HG02943 (cell line): ENCODE measurements at regions not wholly inside any gene's neighbourhood (a gene's known extent, or its start where the extent isn't known, plus 50 kb on each side); places are given as distances from the start of the nearest gene placed in this dataset.

Experiments used
- ATAC-seq: cut with Tn5 transposase; IDR thresholded peaks from one replicate; pipeline ENCODE4 v1.9.1; 2021; ENCODE audit warnings: mild to moderate bottlenecking, low read depth, moderate library complexity; ENCODE audit not compliant: unreplicated experiment

DNA sequence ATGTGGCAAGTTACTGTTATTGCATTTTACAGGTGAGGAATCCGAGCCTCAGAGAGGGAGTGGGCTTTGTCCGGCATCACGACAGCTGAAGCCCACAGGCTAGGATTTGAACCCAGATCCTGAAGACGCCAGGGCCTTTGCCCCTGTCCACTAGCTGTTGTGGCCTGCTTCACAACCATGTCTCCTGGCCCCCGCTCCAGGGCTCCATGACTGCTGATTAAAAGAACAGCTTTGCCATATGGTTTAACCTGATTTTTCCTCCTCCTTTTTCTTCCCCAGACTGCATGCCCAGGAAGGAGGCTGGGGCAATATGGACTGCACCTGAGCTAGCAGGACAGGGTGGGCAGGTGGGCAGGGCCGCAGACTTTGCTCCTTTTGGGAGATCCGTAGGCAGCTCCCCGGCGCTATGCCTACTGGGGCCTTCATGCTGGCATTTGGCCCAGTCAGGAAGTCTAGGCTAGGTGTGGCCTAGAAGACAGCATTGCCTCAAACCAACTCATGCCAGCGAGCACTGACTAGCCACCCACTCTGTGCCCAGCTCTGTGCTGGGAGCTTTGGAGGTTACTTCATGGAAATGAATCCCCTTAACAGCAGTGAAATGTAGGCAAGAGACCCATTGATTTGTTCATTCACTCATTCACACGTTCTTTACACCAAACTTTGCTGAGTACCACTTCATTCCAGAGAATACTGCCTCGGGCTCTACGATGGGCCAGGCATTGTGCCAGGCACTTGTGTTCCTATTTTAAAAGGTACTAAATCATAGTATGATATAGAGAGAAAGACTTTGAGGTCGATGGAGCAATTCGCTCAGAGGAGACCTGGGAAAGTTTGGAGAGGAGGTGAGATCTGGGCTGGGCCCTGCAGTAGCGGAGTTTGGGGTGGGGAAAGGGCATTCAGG is 94.3 kb upstream of the CPEB4 start:
- no peak for ATAC-seq

DNA sequence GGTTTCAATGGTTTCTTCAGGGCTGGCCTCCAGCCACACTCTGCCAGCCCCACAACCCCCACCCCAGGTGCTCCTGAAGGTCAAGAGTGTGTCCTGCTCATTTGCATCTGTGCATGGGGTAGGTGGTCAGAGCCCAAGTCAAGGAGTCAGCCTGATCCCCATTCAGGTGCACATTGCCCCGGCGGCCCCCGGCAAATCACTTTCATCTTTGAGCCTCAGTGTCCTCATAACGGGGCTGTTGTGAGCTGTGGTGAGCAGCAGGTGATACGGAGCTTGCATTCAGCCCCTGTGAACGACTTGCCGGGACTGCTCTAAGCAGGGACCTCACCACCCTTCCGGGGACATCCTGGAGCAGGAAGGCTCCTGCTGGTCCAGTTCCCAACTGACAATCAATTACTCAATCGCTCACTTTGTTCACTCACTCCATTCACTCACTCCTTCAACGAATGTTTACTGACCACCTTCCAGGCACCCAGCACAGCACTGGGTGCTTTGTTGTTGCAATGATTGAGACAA is 93.2 kb upstream of the CPEB4 start:
- no peak for ATAC-seq

DNA sequence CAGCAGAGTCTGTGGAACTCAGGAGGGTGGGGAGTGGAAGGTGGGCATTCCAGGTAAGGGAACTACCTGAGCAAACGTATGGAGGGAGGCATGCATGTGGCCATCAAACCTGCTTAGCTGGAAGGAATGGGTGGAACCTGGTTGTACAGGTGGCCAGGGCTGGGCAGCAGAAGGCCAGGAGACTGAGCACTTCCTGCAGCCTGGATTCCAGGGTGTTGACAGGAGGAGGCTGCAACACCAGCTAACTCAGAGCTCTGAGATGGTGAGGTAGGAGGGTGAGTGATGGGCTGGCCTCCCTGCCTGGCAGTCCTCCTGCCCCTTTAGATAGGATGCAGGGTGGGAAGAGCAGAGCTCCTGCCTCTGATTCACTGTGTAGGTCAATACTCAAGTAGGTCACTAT is 92.5 kb upstream of the CPEB4 start:
- ATAC-seq: no peak

DNA sequence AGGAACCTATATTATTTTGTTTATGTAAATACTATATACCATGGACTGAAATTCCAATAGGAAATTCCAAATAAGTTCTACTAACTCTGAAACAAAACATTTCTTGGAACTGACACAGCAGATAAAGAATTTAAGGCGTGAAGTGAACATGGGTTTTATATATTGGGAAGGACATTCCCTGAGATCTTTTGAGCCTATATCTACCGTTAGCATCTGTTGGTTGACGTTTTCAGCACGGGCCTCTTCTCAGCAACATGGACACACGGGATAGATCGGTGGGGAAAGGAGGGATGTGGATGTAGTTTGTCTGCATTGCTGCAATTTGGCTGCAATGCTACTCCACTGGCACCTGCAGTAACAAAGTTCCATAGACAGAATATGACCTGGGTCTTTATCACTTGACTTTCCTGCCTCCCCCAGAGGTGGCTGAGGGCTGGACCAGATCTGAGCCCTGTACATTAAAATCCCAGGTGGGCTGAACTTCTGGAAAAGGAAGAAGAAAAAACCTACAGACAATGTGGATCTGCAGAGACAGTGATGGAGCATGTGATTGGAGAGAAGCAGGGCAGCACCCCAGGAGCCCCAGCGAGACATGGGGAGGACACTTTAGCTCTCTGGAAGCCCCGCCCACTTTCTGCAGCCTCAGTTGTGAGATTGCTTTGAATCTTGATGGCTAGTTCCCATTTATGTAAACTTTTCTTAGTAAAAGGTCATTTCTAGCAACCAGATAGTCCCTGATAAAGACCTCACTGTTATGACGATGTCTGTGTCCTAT is 91.2 kb upstream of the CPEB4 start:
- no peak for ATAC-seq

DNA sequence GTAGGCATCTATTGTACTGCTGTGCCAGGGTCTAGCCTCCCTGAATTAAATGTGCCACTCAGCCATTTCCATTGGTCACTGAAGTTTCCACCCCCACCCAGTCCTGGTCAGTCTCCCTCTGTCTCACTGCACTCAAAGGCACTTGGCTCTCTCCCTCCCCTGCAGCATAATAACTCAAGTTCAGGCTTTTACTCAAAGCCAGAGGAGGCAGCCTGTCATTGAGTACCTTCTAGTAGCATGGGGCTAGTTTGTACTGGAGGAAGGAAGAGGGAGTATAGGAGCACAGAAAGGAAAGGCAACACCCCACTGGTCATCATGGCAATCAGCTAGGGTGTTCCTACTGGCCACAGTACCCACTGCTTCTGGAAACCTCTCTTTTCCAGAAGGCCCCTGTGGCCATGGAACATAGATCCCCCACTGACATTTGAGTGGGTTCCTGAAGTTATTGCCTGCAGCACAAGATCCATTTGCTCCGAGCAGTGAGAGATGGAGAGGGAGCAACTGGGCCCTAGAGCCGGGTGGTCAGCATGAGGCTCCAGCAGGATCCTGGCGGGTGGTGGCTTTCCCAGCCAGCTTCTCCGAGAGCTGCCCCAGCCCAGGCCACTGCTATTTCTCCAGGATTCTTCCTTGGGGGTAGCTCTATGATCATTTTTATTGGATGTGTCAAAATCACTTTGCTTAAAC is 89.9 kb upstream of the CPEB4 start:
- ATAC-seq: no peak

DNA sequence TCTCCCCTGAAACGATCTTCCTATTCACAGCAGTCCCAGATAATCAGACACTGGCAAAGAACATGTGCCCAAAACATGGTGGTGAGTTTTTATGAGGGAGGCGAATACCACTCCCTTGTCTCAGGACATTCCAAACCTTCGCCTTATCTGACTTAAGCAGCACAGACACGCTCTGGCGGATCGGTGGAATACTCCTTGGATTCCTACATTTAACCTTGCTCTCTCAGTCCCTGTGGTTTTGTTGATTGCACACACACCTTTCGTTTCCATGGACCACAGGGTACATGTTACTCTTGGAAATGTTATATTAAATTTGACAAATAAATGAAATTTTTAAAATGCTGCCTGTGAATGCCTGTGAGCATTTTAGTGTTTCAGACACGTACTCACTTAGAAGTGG is 87.8 kb upstream of the CPEB4 start:
- ATAC-seq: no peak

DNA sequence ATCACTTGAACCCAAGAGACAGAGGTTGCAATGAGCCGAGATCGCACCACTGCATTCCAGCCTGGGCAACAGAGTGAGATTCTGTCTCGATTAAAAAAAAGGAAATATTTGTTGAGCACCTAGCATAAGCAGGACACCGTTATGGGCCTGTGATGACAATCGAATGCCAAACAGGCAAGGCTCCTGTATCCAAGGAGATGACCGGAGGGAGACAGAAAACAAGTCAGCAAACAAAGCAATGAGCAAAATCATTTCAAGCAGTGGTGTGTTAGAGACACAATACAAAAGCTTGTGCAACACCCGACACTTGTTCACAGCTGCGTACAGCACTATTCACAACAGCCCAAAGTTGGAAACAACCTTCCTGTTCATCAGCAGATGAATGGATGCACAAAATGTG is 87.1 kb upstream of the CPEB4 start:
- no peak for ATAC-seq

DNA sequence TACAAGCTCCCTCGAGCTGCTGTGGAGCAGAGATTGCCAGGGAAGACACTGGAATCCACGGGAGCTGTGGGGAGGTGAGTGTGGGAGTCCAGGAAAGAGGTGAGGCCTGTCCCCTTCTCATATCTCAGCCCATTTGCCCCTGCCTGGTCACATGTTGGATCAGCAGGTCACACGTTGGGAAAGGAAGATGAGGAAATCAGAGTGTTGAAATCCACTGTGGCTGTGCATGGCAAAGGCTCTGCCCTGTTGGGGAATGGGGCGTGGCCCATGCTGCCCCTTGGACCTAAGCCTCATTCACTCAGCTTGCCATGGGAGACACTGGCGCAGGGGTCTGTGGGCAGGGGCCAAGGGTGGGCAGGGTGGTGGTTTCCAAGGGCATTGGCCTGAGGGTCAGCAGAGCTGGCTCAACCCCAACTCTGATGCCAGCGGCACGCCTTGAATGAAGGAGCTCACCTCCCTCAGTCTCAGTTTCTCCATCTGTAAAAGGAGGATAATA is 85.4 kb upstream of the CPEB4 start:
- ATAC-seq: no peak

DNA sequence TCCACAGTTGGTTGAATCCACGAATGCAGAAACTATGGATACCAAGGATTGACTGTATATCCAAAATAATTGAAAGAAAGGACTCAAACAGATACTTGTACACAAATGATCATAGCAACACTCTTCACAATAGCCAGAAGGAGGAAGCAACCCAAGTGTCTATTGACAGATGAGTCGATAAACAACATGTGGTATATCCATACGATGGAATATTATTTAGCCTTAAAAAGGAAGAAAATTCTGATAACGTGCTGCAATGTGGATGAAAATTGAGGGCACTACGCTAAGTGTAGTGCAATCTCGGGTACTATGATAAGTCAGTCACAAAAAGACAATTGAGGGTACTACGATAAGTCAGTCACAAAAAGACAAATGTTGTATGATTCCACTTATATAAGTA is 83.6 kb upstream of the CPEB4 start:
- ATAC-seq: no peak

DNA sequence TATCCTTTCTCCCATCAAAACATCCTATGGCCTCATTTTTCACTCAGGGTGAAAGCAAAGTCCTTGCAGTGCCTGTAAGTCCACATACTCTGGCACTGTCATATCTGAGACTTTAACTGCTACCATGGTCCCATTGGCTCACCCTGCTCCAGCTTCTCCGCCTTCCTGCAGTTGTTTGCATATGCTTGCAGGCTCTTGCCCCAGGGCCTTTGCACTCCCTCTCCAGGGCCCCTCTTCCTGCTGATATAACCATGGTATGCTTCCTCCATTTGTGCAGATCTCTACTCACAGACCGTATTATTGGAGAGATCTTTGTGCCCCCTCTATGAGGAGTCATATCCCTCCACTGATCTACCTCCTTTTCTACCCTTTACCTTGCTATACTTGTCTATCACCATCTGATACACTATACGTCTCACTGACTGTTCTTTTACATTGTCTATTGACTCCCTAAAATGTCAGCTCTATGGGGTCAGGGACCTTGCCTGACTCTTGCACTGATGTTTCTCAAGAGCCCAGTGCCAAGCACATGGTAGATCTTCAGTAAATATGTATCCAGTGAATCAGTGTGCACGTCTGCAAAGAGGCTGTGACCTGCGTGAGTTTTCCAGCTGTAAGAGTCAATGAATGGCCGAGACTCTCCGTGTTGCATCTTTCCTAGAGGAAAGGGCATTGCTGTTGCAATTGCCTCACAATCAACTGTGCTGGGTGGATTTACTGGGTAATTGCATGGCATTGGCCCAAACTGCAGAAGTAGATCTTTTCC is 81.7 kb upstream of the CPEB4 start:
- no peak for ATAC-seq

DNA sequence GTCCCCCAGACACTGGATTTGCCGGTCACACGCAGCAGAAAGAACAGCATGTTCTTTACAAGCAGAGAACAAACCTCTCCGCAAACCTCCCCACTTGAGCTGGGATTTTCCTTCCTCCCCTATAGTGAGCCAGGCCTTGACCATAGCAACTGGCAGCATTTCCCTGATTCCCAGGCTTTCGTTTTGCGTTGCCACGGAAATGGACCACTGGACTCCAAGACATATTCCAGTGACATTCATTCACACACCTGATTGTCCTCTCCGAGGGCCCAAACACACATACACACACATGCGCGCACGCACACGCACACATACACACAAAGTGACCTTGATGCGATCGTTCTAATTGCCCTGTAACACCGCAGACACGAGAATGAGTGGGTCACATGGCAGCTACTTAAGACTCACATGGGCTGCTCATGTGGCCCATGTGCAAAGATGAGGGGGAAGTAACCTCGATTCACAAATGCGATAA is 80.9 kb upstream of the CPEB4 start:
- no peak for ATAC-seq

DNA sequence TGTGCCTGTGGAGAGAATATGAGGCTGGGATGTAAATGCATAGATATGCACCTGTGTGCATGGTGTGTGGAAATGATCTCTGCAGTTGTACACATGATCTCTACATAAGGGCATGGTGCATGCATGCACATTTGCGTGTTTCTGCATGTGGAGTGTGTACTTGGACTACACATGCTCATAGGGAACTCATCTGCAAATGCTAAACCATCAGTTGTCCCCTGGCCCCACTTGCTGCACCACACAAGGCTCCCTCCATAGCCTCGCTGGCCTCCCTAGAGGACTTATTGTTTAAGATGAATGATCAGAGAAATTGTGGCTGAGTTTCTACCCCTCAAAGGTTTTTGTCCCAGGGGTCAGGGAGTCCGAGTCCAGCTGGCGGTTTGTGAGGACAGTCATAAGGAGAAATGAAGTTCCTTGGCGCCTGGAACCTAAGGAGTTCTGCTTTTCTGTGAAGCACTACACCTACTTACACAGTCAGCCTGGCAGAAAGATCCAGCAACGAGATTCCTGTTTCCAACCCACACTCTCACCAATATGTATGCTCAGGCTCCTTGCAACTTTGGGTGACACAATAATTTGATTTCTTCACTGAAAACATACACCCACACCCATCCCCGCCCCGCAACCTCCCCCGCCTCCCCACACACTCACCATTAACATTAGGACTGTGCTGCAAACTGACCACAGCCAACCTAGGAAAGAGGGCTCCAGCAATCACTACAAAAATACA is 79.9 kb upstream of the CPEB4 start:
- no peak for ATAC-seq

DNA sequence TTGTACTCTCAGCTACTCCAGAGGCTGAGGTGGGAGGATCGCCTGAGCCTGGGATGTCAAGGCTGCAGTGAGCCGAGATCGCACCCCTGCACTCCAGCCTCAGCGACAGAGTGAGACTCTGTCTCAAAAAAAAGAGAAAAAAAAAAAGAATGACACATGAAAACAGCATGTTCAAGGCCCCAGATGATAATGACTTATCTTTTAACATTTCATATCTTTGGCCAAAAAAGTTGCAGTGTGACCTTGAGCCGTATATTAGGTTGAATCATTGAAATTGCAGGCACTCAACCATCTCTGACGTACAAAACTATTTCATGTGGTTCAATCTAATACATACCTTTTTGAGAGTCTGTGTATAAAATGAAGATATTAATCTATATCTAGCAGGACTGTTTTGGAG is 79.1 kb upstream of the CPEB4 start:
- ATAC-seq: no peak

DNA sequence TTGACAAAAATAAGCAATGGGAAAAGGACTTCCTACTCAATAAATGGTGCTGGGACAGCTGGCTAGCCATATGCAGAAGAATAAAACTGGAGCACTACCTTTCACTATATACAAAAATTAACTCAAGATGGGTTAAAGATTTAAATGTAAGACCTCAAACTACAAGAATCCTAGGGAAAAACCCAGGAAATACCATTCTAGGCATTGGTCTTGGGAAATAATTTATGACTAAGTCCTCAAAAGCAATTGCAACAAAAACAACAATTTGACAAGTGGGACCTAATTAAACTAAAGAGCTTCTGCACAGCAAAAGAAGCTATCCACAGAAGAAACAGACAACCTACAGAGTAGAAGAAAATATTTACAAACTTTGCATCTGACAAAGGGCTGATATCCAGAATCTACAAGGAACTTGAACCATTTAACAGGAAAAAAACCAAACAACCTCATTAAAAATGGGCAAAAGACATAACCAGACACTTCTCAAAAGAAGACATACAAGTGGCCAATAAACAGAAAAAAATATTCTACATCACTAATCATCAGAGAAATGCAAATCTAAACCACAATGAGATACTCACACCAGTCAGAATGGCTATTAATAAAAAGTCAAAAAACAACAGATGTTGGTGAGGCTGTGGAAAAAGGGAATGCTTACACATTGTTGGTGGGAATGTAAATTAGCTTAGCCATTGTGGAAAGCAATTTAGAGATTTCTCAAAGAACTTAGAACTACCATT is 75.2 kb upstream of the CPEB4 start:
- ATAC-seq: no peak

DNA sequence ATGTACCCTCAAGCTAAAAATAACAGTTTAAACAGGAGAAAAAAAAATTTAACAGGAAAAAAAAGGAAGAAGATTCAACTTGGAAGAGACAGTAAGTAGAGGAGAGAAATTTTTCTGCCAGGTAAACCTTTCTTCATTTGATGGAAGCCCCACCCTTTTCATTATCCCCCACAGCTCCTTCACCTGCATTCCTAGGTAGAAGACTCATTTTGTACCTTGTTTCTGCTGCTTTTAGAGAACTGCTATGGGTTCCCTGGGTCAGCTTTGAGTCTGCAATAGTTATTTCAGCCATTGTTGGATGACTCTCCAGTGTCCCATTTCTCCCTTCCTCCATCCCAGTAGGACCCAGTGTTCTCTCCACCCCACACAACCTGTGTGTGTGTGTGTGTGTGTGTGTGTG is 74.1 kb upstream of the CPEB4 start:
- no peak for ATAC-seq

DNA sequence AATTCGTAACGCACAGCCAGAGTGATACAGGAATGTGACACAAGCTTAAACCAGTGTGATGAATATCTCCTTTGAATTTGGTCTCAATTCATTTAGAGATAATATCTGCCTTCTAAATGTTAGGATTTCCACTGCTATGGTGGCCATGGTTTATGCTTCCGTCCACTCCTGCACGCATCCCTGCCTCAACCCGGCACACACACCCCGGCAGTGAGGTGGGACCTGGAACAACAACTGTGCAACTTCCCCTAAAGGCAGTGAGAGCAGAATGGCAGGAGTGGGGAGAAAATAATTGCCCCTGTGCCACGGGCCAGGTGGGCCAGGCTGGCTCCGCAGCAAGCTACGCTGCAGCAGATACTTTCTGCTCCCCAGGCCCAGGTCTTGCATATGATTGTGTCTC is 72.6 kb upstream of the CPEB4 start:
- no peak for ATAC-seq

DNA sequence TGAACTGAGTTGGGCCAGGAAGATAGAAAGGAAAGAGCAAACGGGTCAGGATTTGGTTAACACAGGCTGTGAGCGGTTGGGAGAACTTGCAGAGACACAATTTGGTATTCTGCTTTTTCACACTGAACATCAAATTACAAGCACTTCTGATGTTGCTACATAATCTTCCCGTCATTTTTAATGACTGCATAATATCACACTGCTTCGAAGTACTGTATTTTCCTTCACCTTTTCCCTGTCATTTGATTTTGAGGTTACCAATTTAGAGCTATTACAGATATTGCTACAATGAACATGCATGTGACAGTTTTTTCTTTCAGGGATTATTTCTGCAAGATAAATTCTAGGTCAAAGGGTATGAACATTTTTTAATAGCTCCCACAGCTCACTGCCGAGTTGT is 71.4 kb upstream of the CPEB4 start:
- ATAC-seq: no peak

DNA sequence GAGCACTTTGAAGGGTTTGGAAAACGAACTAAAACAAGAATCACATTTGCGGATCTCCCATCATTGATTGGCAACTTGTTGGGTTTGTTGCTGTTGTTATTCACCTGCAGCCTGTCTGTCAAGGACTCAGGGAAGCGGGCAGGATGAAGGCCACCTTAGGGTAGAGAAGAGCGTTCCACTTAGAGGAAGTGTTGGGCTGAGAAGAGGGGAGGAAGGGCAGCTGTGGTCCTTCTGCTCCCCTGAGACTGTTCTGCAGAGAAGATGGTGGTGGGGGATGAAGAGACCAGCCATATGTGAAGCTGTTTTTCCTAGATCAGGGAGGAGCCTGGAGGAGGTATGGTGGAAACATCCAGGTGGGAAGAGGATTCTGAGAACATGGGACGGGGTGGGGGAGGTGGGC is 70.6 kb upstream of the CPEB4 start:
- no peak for ATAC-seq

DNA sequence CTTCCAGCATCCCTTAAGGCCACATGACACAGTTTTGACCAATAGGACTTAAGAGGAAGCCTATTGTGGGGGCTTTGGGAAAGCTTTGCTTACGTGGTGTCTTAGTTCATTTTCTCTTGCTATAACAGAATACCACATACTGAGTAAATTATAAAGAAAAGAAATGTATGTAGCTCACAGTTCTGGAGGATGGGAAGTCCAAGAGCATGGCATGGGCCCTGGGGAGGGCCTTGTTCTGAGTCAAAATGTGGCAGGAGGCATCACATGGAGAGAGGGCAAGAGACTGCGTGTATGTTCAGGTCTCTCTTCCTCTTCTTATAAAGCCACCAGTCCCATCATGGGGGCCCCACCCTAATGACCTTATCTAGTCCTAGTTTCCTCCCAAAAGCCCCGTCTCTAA is 68.6 kb upstream of the CPEB4 start:
- no peak for ATAC-seq
